ENCODE measurements at regions not wholly inside any gene's neighbourhood (a gene's known extent, or its start where the extent isn't known, plus 50 kb on each side); places are given as distances from the start of the nearest gene placed in this dataset.

DNA sequence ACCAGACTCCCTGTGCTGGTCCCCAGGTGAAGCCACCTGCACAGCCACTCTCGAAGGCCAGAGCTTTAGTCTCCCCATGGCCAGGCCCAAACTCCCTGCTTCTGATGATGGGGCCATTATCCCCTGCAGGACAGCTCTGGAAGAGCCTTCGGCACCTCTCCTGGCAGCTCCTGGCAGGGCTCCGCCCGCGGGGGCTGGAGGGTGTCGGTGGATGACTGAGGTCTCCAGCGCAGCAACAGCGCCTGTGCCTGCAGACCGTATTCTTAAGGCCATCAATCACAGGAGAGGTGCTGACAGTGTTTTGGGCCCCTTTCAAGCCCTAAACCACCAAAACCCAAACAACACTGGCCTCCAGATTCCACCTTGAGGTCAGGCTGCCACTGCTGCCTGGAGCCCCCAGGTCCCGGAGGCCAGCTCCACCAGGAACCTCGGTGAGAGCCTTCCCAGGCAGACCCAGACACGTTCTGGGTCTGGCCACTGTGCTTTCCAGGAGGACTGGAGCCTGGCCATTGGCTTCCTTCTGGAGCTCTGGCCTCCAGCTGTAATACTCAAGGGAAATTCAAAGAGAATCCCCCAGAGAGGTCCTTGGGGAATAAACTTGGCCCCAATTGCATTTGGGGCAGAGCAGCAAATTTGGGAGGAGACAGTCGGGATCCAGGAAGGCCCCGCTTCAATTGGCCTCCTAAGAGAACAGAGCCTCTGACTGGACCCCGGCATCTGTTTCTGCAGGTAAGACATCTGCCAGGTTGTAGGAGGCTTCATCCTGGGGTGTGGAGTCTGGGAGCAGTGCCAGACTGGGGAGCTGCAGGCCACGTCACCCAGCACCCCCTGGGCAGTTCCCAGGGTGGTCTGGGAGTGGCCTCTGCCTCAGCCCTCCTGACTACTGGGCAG lies 210.6 kb upstream of the RTL1 start:
- no peak overlapping the region for H3K27ac ChIP-seq

DNA sequence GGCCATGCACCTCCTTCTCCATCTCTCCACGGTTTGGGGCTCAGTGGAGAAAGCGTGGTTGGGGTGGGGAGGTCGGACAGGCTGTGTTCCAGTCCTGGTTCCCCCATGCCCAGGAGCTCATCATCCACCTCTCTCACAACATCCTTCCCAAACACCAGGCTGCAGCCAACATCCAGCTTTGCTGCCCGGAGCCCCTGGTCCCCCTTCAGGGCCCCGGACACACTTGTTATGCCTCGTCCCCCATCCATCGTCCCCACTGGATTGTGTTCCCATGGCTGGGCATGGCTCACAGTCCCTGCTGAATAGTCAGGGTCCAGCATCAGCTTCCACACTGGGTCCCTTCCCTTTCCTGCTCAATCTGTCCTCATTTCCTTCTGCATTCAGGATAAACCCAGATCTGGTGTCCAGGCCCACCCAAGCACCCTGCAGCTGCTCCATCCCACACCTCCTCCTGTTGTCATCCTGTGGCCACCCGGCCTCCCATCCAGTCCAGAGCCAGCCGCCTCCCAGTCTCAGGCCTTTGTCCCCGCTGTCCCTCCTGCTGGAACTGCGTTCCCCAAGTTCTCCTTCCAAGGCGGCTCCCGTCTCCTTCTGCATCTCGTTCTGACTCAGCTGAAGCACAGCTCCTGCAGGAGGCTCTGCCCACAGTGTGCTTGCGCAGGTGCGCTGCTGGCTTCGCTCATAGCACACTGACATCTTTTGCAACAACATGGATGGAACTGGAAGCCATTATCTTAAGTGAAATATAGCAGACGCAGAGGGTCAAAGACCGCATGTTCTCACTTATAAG lies 211.4 kb upstream of the RTL1 start:
- DNase-seq (ENCODE audit: low read depth, low spot score) = no peak
- no peak overlapping the region for H3K27ac ChIP-seq

More for the DNA sequence above, 210.6 kb upstream of the RTL1 start:
- no peak for DNase-seq (ENCODE audit: low read depth, low spot score)

DNA sequence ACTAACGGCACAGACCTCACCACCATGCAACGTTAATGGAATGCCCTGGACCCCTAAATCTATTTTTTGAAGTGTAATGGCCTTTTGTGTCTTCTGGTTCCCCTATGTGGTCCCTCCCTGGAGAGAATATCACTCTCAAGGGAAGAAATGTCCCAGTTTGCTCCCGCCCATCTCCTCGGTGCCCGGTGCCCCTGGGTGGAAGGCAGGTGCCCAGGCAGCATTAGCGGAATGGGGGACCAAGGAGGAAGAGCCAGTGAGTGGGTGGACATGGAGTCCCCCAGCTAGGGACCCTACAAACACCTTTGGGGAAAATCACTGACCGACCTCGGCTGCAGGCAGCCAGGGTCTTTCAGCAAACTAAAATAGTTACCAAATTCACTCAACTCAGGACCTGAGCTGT lies 212.1 kb upstream of the RTL1 start:
- DNase-seq (ENCODE audit: low read depth, low spot score) = no peak
- H3K27ac ChIP-seq = no peak overlapping the region

DNA sequence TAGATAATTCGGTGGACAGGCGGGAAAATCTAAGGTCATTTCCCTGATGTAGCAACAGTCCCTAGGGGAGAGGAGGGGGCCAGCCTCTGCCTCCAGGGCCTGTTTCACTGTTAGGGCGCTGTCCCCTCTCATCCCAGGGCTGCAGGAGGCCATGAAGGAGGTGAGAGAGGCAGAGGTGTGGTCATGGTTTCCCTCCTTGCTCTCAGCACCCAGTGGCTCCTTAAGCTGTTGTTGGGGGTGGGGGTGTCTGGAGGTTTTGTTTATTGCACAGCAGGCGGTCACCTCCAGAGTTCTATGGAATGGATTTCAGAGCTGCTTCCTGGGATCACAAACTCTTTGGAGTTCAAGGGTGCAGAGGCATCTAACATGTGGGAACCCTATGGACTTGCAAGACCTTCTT lies 212.5 kb upstream of the RTL1 start:
- no peak for DNase-seq (ENCODE audit: low read depth, low spot score)
- no peak overlapping the region for H3K27ac ChIP-seq

DNA sequence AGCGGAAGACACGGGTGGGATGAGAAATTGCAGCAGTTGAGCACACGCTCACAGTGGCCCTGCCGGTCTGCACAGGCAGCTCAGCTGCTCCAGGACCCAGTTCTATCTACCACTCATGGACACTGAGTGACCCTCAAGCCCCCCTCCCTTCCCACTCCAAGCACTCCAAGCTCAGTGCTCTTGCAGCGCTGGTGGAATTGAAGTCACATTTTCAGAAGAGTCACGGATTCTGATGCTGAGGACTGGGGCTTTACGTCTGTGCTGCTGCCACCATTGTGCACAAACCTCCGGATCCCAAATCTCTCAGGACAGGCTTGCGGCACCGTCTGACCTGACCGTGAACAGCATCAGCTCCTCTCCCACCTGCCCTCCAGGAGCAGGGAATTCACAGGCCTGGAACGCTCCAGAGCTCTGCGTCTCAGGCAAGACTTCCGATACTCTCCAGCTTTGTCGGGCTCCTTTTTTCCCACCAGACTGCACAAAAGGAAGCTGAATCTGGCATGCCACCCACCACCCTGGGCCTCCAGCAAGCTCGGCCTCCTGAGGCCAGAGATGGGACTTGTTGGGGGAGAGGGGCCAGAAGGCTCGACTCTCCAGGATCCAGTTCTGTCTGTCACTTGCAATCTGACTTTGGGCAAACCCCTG lies 213.1 kb upstream of the RTL1 start:
- no peak overlapping the region for H3K27ac ChIP-seq
- no peak for DNase-seq (ENCODE audit: low read depth, low spot score)

DNA sequence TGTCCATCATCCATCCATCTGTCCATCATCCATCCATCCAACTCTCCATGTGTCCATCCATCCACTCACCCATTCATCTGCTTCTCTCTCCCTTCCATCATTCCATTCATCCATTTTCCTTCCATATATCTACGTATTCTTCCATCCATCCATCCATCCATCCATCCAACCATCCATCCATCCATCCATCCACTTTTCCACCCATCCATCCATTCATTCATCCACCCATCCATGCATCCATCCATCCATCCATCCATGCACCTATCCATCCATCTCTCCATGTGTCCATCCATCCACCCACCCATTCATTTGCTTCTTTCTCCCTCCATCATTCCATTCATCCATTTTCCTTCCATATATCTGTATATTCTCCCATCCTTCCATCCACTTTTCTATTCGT lies 214.0 kb upstream of the RTL1 start:
- DNase-seq (ENCODE audit: low read depth, low spot score) = no peak
- H3K27ac ChIP-seq = no peak overlapping the region

DNA sequence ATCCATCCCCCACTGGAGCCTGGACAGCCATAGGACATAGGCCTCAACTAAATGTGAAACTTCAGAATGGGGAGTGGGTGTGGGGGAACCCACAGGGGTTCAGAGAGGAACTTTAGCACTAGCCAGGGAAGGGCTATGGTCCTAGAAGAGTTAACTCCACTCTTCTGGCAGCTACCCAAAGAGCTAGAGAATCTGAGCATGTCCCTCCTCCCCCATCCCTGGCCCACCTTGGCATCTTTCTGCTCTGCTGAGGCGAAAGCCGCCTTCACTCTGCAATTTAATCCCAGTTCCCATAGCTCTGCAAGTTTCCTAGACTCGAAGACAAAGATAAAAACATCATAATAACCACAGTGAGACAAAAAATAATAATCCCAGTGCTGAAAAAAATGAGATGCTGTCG lies 214.7 kb upstream of the RTL1 start:
- no peak overlapping the region for H3K27ac ChIP-seq
- DNase-seq (ENCODE audit: low read depth, low spot score) = no peak

DNA sequence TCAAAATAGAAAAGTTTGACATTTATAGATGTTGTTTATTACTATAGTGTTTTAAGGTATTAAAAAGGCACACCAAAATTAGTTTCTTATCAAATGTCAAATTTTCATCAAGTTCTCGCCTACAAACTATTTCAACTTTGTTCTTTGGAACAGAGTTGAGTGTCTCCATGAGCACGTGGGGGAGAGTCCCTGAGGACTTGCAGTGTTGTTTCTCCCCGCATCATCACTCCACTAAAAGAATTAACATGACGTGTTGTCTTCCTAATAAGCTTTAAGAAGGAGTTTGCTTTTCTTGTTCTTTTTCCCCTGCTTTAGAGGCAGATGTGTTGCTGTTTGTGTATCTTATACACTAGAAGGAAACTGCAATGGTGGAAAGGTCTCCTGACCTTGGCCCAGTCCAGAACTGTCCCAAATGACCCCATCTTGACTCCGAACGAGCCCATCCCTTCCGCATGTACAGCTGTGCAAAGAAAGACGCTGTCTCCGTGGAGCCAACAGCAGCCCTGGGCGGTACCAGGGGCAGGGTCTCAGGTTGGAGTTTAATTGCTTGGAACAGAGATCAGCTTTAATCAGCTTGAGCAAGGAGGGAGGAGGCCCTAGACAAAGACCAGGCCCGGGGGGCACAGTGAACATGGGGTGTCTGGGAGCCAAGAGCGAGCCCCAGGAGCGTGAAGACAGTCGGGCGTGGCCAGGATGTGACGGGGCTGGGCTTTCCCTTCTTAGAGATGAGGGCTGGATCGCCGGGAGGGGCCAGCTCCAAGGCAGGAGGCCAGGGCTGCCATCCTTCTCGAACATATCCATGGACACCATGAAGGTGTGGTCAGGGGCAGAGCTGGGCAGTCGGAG lies 215.4 kb upstream of the RTL1 start:
- no peak overlapping the region for H3K27ac ChIP-seq
- no peak for DNase-seq (ENCODE audit: low read depth, low spot score)

DNA sequence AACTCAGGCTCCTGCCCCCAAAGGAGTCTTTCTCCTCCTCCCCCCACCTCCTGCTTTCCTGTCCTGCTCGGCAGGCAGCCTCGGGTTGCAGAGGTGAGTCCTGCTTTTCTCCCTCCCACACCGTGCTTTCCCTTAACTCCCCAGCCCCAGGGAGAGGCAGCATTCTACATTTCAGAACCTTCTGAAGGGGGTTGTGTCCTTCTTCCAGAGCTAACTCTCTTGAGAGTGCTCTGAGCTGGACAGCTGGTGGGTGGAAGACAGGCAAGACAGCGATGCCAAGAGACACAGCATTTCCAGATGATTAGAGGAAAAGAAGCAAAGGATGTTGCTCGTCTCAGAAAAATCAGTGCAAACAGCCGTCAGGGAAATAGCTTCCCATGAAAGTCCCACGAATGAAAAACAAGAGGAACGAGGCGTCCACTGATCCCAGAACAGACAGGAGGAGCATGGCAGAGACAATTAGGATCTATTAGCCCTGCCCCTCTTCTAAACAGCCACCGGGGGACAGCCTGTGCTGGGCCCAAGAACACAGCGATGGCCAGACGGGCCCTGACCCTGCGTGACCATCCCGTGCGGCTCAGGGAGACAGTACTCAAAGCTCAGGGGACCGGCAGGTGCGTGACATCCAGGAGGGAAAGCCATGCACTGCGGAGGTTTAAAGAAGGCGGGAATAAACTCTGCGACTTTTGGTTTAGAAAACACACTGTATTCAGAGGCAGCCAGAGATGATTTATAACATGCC lies 216.5 kb upstream of the RTL1 start:
- DNase-seq (ENCODE audit: low read depth, low spot score) = no peak
- H3K27ac ChIP-seq = no peak overlapping the region

DNA sequence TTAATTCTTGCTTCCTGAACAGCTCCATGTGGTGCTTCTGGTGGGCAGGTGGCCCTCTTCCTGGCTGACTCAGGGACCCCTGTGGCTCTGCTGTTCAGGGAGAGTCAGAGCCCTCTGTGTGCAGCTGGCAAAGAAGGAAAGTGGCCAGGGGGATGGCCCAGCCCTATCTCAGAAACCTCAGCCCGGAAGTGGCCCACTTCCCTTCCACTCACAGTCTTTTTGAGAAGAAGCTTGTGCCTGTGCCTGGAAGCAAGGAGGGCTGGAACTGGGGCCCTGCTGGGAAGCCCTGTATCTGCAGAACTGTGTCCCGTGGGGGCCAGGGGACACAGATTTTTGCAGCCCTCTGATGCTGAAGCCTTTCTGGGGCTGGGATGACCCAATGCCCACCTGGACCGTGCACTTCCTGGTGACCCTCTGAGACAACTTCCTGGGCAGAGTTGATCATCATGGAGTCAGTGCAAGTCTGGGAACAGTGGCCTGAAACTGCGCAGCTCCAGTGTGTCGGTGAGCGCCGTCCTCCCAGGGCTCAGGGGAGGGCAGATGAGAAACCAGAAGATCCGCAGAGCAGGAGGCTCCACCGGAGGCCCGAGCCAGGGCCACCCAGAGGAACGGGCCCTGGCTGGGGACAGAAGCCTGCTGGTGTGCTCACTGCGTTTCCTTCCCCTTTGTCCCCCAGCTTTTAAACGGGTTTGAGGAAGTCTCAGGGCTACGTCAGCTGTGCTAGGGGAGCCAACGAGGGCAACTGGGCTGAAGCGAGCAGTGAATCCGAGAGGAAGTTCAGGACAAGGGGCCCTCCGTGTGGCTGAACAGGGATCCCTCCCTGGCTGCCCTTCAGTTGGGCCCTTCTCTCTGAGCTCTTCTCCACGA lies 217.4 kb upstream of the RTL1 start:
- H3K27ac ChIP-seq = no peak overlapping the region
- no peak for DNase-seq (ENCODE audit: low read depth, low spot score)

DNA sequence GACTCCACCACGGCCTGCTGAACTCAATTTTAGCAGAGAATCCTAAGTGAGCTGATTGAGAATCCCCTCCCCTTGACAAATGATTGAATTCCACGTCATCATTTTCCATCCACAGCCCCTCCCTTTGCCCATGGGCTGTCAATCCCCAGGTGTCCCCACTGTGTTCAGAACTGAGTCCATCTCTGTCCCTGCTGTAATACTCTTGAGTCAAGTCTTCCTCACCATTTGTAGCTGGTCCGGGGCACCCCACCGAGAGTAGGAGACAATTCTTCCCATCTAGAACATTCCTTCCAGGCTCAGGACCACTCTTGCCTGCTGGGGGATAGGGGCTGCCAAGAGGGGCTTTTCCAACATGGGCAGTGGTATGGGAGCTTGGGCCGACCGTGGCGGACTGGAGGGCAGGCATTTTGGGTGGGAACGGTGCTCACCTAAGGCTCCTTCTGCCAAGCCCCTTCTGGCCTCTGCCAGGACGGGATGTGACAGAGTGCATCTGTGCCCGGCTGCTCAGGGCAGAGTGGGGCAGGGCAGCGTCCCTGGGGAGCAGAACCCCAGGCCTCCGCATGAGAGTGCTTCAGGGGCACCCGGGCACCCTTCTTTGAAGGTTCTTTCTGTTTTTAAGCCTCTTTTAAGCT lies 218.1 kb upstream of the RTL1 start:
- H3K27ac ChIP-seq = no peak overlapping the region
- no peak for DNase-seq (ENCODE audit: low read depth, low spot score)

DNA sequence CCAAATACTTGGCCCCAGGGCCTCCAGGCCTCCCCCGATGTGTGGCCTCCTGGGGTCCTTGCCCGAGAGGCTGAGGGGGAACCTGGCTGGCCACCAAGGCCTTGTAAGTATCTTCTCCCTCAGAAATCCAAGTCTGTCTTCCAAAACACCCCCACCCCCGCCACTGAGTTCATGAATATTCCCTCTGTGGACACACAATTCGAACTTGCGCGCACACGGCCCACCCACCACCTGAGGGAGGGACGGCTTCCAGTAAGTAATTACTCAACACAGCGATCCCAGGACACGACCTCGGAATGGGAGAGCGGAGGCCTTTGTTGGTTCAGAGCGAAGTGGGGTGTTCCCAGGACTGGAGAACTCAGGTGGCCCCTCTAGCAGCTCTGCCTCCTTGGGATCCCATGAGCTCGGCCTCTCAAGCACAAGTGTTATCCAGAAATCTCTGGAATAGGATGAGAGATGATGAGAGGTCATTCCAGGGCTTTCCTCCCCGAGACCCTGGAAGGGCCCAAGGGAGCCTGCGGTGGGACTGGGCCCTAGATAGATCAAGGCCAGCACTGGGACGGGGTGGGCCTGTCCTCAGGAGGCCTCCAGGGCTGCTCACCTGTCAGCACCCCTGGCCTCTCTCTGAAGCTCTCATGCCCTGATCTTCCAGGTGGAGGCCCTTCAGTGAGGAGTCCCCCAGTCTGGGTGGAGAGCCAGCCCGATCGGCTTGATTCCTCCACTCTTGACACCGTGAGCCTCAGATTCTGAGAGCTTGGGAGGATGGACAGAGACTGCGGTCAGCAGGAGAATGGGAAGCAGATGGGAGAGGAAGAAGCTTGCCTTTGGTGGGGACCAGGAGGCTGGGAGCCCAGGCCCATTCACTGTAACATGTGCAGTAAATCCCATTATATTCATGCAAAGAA lies 219.0 kb upstream of the RTL1 start:
- DNase-seq (ENCODE audit: low read depth, low spot score) = no peak
- no peak overlapping the region for H3K27ac ChIP-seq

DNA sequence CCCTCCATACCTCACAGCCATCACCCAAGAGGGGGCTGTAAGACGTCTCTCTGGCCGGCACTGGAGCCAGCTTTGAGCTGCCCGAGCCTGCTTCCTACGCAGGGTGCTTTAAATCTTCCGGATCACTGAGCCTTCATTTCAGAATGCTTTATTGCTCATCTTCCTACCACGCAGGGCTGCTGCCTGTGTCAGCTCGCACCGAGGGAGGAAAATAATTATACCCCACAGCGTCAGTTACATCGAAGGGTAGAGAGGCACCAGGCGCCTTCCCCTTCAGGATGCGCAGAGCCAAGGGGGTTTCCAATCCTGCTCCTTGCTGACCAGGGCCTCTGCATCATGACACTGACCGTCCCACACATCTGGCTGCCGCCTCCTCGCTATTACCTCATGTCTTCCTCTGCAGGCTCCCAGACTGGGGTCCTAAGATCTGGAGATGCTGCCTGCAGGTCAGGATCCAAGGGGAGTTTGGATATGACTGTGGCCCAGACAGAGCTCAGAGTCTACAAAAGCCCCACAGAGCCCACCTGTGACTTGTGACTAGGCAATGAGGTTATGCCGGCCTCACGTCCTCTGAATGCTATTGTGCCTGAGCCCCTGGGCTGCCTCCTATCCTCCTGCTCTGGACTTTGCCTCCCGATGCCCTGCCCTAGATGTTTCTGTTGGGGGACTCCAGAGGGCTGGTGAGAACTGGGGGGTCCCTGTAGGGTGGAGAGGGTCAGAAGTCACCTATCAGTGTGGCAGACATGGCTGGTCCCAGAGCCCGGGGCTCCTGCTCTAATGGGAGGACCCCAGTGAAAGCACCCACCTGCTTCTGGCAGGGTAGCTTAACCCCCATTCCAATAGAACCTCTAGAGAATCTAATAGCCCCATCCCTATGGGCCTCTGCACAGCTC lies 220.3 kb upstream of the RTL1 start:
- DNase-seq (ENCODE audit: low read depth, low spot score) = no peak
- H3K27ac ChIP-seq = no peak overlapping the region

DNA sequence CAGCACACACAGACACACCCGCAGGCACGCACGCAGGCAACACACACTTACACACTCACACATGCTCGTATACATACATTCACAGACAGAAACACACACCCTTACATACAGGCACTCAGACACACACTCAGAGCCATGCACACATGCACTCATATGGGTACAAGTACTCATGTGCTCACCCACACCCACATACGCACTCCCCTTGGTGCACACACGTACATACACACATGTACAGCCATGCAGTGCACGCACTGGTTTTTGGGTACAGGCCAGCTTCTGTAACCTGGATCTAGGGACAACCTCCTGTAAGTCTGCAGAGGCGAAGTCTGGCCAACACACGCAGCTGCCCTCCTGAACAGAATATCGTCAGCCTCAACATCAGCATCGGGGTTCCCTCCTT lies 221.3 kb upstream of the RTL1 start:
- no peak overlapping the region for H3K27ac ChIP-seq
- no peak for DNase-seq (ENCODE audit: low read depth, low spot score)

DNA sequence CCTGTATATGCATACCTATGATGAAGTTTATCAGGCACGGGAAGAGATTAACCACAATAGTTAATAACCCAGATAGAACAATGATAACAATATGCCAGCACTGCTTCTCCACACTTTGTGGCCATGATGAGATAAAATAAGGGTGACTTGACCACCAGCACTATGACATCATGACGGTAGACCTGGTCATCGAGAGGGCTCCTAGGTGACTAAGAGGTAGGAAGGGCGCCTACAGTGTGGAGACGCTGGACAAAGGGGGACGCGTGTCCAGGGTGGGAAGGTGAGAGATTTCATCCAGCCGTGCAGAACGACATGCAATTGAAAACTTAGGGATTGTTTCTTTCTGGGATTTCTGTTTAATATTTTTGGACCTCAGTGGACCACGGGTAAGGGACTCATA lies 221.8 kb upstream of the RTL1 start:
- no peak for DNase-seq (ENCODE audit: low read depth, low spot score)
- no peak overlapping the region for H3K27ac ChIP-seq
